ENCODE measurements at regions not wholly inside any gene's neighbourhood (a gene's known extent, or its start where the extent isn't known, plus 50 kb on each side); places are given as distances from the start of the nearest gene placed in this dataset.

- no peak for DNase-seq (ENCODE audit: extremely low read depth, low read depth)
- no peak for TF ChIP-seq CTCF (IDR thresholded peaks at IDR 0.05; ENCODE audit: low read depth, low read length)
Measured at GRCh38 chr1:96185181-96185580, 536.4 kb upstream of the PTBP2 start.

GRCh38 chr1:96187020-96187419 is 534.6 kb upstream of the PTBP2 start:
- no peak for TF ChIP-seq CTCF (IDR thresholded peaks at IDR 0.05; ENCODE audit: low read depth, low read length)
- no peak for DNase-seq (ENCODE audit: extremely low read depth, low read depth)

- no peak for DNase-seq (ENCODE audit: extremely low read depth, low read depth)
- TF ChIP-seq CTCF (IDR thresholded peaks at IDR 0.05; ENCODE audit: low read depth, low read length), result no peak
Measured at GRCh38 chr1:96191165-96191564, 530.4 kb upstream of the PTBP2 start.

GRCh38 chr1:96206451-96206850 is 515.1 kb upstream of the PTBP2 start:
- TF ChIP-seq CTCF (IDR thresholded peaks at IDR 0.05; ENCODE audit: low read depth, low read length), result no peak
- no peak for DNase-seq (ENCODE audit: extremely low read depth, low read depth)

- TF ChIP-seq CTCF (IDR thresholded peaks at IDR 0.05; ENCODE audit: low read depth, low read length), result no peak
- no peak for DNase-seq (ENCODE audit: extremely low read depth, low read depth)
Measured at GRCh38 chr1:96207936-96208335, 513.6 kb upstream of the PTBP2 start.

GRCh38 chr1:96208428-96208827 is 513.2 kb upstream of the PTBP2 start:
- DNase-seq (ENCODE audit: extremely low read depth, low read depth), result no peak
- no peak for TF ChIP-seq CTCF (IDR thresholded peaks at IDR 0.05; ENCODE audit: low read depth, low read length)

GRCh38 chr1:96210054-96210453 is 511.5 kb upstream of the PTBP2 start:
- no peak for TF ChIP-seq CTCF (IDR thresholded peaks at IDR 0.05; ENCODE audit: low read depth, low read length)
- no peak for DNase-seq (ENCODE audit: extremely low read depth, low read depth)

Measured in AG09319 (cell line).